Mesendoderm (in vitro differentiated cells): ENCODE measurements at regions not wholly inside any gene's neighbourhood (a gene's known extent, or its start where the extent isn't known, plus 50 kb on each side); places are given as distances from the start of the nearest gene placed in this dataset.
"Not testable (repeated sequence)": the region's sequence is repeated elsewhere in the genome, so short reads cannot be mapped to it uniquely, and the experiment has no call there.

Experiments used
- DNase-seq: peaks from one replicate; pipeline ENCODE4 v3.0.0; 2013
- H2AK5ac ChIP-seq: 2 replicates; pipeline ENCODE4 v1.6.1; 2013; ENCODE audit warnings: low read length, inconsistent platforms
- H2BK120ac ChIP-seq: 2 replicates; pipeline ENCODE4 v1.6.1; 2013; ENCODE audit warnings: low read depth, mild to moderate bottlenecking, low read length, moderate library complexity, mixed read lengths
- H2BK15ac ChIP-seq: replicated peaks from 2 replicates; pipeline ENCODE4 v1.6.1; 2013; ENCODE audit warnings: low read depth, mild to moderate bottlenecking, moderate library complexity
- H2BK5ac ChIP-seq: 2 replicates; pipeline ENCODE4 v1.6.1; 2013; ENCODE audit warnings: low read length, inconsistent platforms
- H3K18ac ChIP-seq: 2 replicates; pipeline ENCODE4 v1.6.1; 2013; ENCODE audit warnings: mild to moderate bottlenecking, low read length, mixed read lengths
- H3K23ac ChIP-seq: one replicate; pipeline ENCODE4 v1.6.1; 2013; ENCODE audit warnings: low read length
- H3K27ac ChIP-seq: 2 replicates; pipeline ENCODE4 v1.5.1; 2013; ENCODE audit warnings: low read depth, mild to moderate bottlenecking, inconsistent platforms, low read length, moderate library complexity
- H3K27me3 ChIP-seq: 2 replicates; pipeline ENCODE4 v1.6.1; 2013; ENCODE audit warnings: low read length, control low read depth, mild to moderate bottlenecking, inconsistent platforms; ENCODE audit not compliant: insufficient read depth, poor library complexity
- H3K36me3 ChIP-seq: 2 replicates; pipeline ENCODE4 v1.6.1; 2013; ENCODE audit warnings: low read length, inconsistent platforms; ENCODE audit not compliant: control insufficient read depth, insufficient read depth
- H3K4ac ChIP-seq: one replicate; pipeline ENCODE4 v1.6.1; 2013; ENCODE audit warnings: low read depth, mild to moderate bottlenecking, low read length, moderate library complexity
- H3K4me1 ChIP-seq: 2 replicates; pipeline ENCODE4 v1.6.1; 2013; ENCODE audit warnings: low read depth, low read length, inconsistent platforms; ENCODE audit not compliant: control insufficient read depth
- H3K4me2 ChIP-seq: 2 replicates; pipeline ENCODE4 v1.6.1; 2013; ENCODE audit warnings: low read length
- H3K4me3 ChIP-seq: 2 replicates; pipeline ENCODE4 v1.5.1; 2013; ENCODE audit warnings: mild to moderate bottlenecking, low read length
- H3K56ac ChIP-seq: one replicate; pipeline ENCODE4 v1.6.1; 2013; ENCODE audit warnings: low read length
- H3K79me1 ChIP-seq: 2 replicates; pipeline ENCODE4 v1.6.1; 2013; ENCODE audit warnings: low read length, inconsistent platforms
- H3K79me2 ChIP-seq: 2 replicates; pipeline ENCODE4 v1.6.1; 2013; ENCODE audit warnings: mild to moderate bottlenecking, low read length; ENCODE audit not compliant: control insufficient read depth, insufficient read depth
- H3K9ac ChIP-seq: 2 replicates; pipeline ENCODE4 v1.6.1; 2013; ENCODE audit warnings: low read length, inconsistent platforms
- H4K5ac ChIP-seq: one replicate; pipeline ENCODE4 v1.6.1; 2013; ENCODE audit warnings: low read length
- H4K8ac ChIP-seq: one replicate; pipeline ENCODE4 v1.6.1; 2013; ENCODE audit warnings: low read depth, mild to moderate bottlenecking, control low read depth, low read length, moderate library complexity
- WGBS: extraction: QIAGEN DNeasy Blood & Tissue Kit; methylation state at CpG from one replicate; pipeline ENCODE4 v1.1.7; 2013; ENCODE audit warnings: low lambda C conversion rate, missing lambda C conversion rate; ENCODE audit not compliant: insufficient coverage; ENCODE audit errors: extremely low coverage; 5-methylcytosine and 5-hydroxymethylcytosine counted together

GRCh38 chrX:3540105-3540504, 173.3 kb downstream of the PRKX start:
- H3K36me3 ChIP-seq, result no peaks in the 10 kb centered on the region
- no peak overlapping the region for H3K18ac ChIP-seq
- no peak overlapping the region for H3K4ac ChIP-seq
- no peak overlapping the region for H3K4me2 ChIP-seq
- no peak overlapping the region for H2BK120ac ChIP-seq
- H3K79me2 ChIP-seq, result no peaks in the 10 kb centered on the region
- DNase-seq, result no peak
- H4K5ac ChIP-seq, result no peak overlapping the region
- H3K27ac ChIP-seq, result no peak overlapping the region
- H3K27me3 ChIP-seq, result no peaks in the 10 kb centered on the region
- H3K56ac ChIP-seq, result no peak overlapping the region
- no peaks in the 10 kb centered on the region for H3K79me1 ChIP-seq
- no peak overlapping the region for H2AK5ac ChIP-seq
- no peak overlapping the region for H3K23ac ChIP-seq
- no peak overlapping the region for H3K9ac ChIP-seq
- no peaks in the 10 kb centered on the region for H3K4me1 ChIP-seq
- H4K8ac ChIP-seq, result no peak overlapping the region
- H2BK15ac ChIP-seq, result no peak overlapping the region
- WGBS, result no CpG with 5 or more reads among the region's 7 CpGs
- H3K4me3 ChIP-seq, result no peak overlapping the region
- no peak overlapping the region for H2BK5ac ChIP-seq

- DNase-seq, result peak; percentile 17
- Histone ChIP-seq H3K4me3 (no peak overlapping the region), H3K4ac (no peak overlapping the region), H4K8ac (no peak overlapping the region), H3K56ac (no peak overlapping the region), H3K18ac (no peak overlapping the region), H2BK120ac (no peak overlapping the region), H3K9ac (no peak overlapping the region), H3K79me1 (no peaks in the 10 kb centered on the region), H2BK5ac (no peak overlapping the region), H2BK15ac (no peak overlapping the region), H2AK5ac (no peak overlapping the region), H3K4me2 (no peak overlapping the region), H4K5ac (no peak overlapping the region), H3K4me1 (no peaks in the 10 kb centered on the region), H3K27ac (no peak overlapping the region), H3K36me3 (no peaks in the 10 kb centered on the region), H3K79me2 (no peaks in the 10 kb centered on the region), H3K27me3 (no peaks in the 10 kb centered on the region), H3K23ac (no peak overlapping the region)
- no CpG with 5 or more reads among the region's 3 CpGs for WGBS
Measured at GRCh38 chrX:3532581-3533085, 180.8 kb downstream of the PRKX start.

DNA sequence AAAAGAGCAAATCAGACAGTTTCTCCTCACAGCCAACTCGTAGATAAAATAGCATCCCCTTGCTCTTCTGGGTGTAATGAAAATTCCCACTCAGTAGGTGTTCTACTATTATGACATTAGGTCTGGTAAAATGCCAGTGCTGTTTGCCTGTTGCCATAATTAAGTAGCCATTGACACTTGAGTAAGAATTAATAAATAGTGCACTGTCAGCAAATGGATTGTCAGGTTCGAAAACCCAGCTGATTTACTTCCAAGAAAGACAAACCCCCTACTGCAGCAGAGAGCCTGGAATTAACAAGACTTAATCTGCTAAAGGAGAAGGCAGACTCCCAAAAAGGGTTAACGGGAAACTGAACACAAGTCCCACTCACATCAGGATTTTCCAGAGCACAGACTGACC, 182.0 kb downstream of the PRKX start:
- not testable (repeated sequence) for H3K79me2 ChIP-seq, H3K27ac ChIP-seq, H3K36me3 ChIP-seq, H2BK5ac ChIP-seq, H3K9ac ChIP-seq, H3K27me3 ChIP-seq, H2BK120ac ChIP-seq, H2AK5ac ChIP-seq, H3K4me2 ChIP-seq, H3K4ac ChIP-seq, H3K79me1 ChIP-seq, H3K56ac ChIP-seq, H3K4me3 ChIP-seq, DNase-seq, H3K18ac ChIP-seq, H3K23ac ChIP-seq, H4K8ac ChIP-seq, H4K5ac ChIP-seq, H3K4me1 ChIP-seq, H2BK15ac ChIP-seq
- WGBS, result no CpG with 5 or more reads among the region's 3 CpGs

GRCh38 chrX:3529466-3530010, 183.1 kb upstream of the MXRA5 start:
- Histone ChIP-seq H3K4me2 (no peak overlapping the region), H3K36me3 (no peaks in the 10 kb centered on the region), H2AK5ac (no peak overlapping the region), H4K5ac (no peak overlapping the region), H3K4ac (no peak overlapping the region), H4K8ac (no peak overlapping the region), H3K4me1 (no peaks in the 10 kb centered on the region), H3K18ac (no peak overlapping the region), H2BK5ac (no peak overlapping the region), H3K79me1 (no peaks in the 10 kb centered on the region), H3K79me2 (no peaks in the 10 kb centered on the region), H2BK15ac (no peak overlapping the region), H3K23ac (no peak overlapping the region), H3K56ac (no peak overlapping the region), H2BK120ac (no peak overlapping the region), H3K27ac (no peak overlapping the region), H3K9ac (no peak overlapping the region), H3K27me3 (no peaks in the 10 kb centered on the region), H3K4me3 (no peak overlapping the region)
- no peak for DNase-seq
- WGBS, result no CpG with 5 or more reads among the region's 5 CpGs

GRCh38 chrX:3527811-3528210, 181.4 kb upstream of the MXRA5 start:
- H2BK5ac ChIP-seq, result no peak overlapping the region
- H3K79me1 ChIP-seq, result no peaks in the 10 kb centered on the region
- H3K4me3 ChIP-seq, result no peak overlapping the region
- H3K79me2 ChIP-seq, result no peaks in the 10 kb centered on the region
- no peak overlapping the region for H3K18ac ChIP-seq
- no peaks in the 10 kb centered on the region for H3K4me1 ChIP-seq
- H2BK15ac ChIP-seq, result no peak overlapping the region
- no peak overlapping the region for H3K4ac ChIP-seq
- no CpG with 5 or more reads among the region's 3 CpGs for WGBS
- H3K9ac ChIP-seq, result no peak overlapping the region
- H4K8ac ChIP-seq, result no peak overlapping the region
- H2BK120ac ChIP-seq, result no peak overlapping the region
- no peak overlapping the region for H3K27ac ChIP-seq
- H3K4me2 ChIP-seq, result no peak overlapping the region
- DNase-seq, result no peak
- H3K27me3 ChIP-seq, result no peaks in the 10 kb centered on the region
- H3K56ac ChIP-seq, result no peak overlapping the region
- no peak overlapping the region for H2AK5ac ChIP-seq
- H3K36me3 ChIP-seq, result no peaks in the 10 kb centered on the region
- H4K5ac ChIP-seq, result no peak overlapping the region
- H3K23ac ChIP-seq, result no peak overlapping the region

- H3K9ac ChIP-seq, result no peak overlapping the region
- no peak overlapping the region for H2AK5ac ChIP-seq
- H3K27me3 ChIP-seq, result no peaks in the 10 kb centered on the region
- no peak overlapping the region for H3K56ac ChIP-seq
- no peak overlapping the region for H3K27ac ChIP-seq
- H2BK5ac ChIP-seq, result no peak overlapping the region
- no peaks in the 10 kb centered on the region for H3K36me3 ChIP-seq
- no peak overlapping the region for H2BK15ac ChIP-seq
- WGBS, result no CpG with 5 or more reads among the region's 3 CpGs
- no peaks in the 10 kb centered on the region for H3K4me1 ChIP-seq
- no peak overlapping the region for H2BK120ac ChIP-seq
- no peak overlapping the region for H3K4me3 ChIP-seq
- no peak overlapping the region for H3K18ac ChIP-seq
- H4K8ac ChIP-seq, result no peak overlapping the region
- no peaks in the 10 kb centered on the region for H3K79me1 ChIP-seq
- H4K5ac ChIP-seq, result no peak overlapping the region
- no peak overlapping the region for H3K4ac ChIP-seq
- H3K4me2 ChIP-seq, result no peak overlapping the region
- no peak for DNase-seq
- H3K79me2 ChIP-seq, result no peaks in the 10 kb centered on the region
- no peak overlapping the region for H3K23ac ChIP-seq
Measured at GRCh38 chrX:3527166-3527565, 180.7 kb upstream of the MXRA5 start.
